HS-27A (cell line): ENCODE measurements at regions not wholly inside any gene's neighbourhood (a gene's known extent, or its start where the extent isn't known, plus 50 kb on each side); places are given as distances from the start of the nearest gene placed in this dataset.

Source experiments
- DNase-seq: peaks from one replicate; pipeline ENCODE4 v3.0.0-alpha.2; 2012; ENCODE audit warnings: low read depth, missing footprints

GRCh38 chr9:107989544-107989943, 500.0 kb upstream of the KLF4 start:
- DNase-seq: no peak

- DNase-seq: no peak
Measured at GRCh38 chr9:107989099-107989498, 499.5 kb upstream of the KLF4 start.

DNA sequence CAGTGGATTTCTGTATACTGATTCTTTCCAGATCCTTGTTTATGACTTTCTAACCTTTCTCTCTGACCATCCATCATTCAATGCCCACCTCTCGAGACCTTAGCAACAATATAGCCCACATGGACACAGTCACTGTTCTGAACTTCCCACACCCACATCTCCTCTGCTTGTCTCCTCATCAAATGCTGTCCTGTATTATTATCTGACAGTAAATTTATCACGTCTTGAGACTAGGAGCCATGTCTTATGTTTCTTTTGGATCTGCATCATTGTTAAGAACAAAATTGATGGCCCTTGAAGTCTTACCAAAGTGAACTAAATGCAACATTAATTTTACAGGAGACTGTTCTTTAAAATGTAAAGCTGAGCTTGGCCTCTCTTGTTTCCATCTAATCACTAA, 495.4 kb upstream of the KLF4 start:
- DNase-seq: no peak

- no peak for DNase-seq
Measured at GRCh38 chr9:107983762-107984161, 494.2 kb upstream of the KLF4 start.

DNA sequence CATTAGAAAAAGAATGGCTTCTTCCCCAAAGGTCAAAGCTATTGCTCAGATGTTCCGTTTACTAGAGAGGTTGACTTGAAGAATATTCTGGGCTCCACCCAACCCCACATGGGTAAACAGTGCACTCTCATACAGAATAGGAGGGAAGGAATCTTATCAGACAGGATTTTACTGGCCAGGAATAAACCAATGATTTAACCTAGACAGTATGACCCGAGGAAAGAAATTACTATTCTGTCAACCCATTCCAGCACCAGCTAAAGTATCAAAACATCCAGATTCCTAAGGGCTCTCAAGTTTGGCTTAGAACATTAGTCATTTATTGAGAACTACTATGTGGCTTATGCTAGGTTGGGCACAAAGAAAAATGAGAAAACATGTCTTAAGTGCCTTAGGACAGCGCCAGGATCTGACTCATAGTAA, 493.6 kb upstream of the KLF4 start:
- DNase-seq: peak; percentile 9

GRCh38 chr9:107982745-107983144, 493.2 kb upstream of the KLF4 start:
- DNase-seq: no peak

DNA sequence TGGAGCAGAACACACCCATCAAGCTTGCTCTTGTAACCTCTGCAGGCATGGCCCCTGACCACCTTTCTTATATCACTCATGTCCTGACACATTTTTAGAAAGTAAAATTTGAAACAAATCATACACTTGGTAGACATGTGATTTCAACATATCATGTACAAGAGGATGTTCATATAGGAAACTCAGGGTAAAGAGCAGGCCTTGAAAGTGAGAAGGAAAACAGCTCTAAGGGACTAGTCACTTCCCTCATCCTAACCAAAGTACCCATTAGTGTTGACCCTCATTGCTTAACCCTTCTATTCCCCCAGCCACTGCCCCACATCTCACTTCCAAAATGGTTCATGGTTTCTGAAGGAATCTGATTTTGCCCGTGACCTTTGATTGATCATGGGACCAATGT, 492.4 kb upstream of the KLF4 start:
- no peak for DNase-seq

DNA sequence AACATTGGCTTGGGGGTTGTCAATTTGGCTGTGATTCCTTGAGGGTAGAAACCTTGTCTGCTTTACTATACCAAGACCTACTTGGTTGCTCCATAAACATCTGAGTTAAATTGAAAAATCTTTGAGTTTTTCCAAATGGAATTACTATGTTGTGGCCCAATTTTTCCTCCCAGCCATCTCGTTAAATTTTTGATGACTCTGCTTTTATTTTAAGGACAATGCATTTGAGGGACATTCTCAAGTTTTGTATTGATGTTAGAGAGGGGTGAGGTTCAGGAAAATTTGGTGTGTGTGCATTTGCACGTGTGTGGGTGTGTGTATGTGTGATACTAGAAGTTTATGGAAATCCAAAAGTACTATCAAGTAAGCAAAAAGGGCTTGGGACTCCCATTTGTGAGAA, 491.4 kb upstream of the KLF4 start:
- no peak for DNase-seq

GRCh38 chr9:107976767-107977166, 487.2 kb upstream of the KLF4 start:
- no peak for DNase-seq

- no peak for DNase-seq
Measured at GRCh38 chr9:107975426-107976010, 485.9 kb upstream of the KLF4 start.

- no peak for DNase-seq
Measured at GRCh38 chr9:107973451-107973850, 483.9 kb upstream of the KLF4 start.

DNA sequence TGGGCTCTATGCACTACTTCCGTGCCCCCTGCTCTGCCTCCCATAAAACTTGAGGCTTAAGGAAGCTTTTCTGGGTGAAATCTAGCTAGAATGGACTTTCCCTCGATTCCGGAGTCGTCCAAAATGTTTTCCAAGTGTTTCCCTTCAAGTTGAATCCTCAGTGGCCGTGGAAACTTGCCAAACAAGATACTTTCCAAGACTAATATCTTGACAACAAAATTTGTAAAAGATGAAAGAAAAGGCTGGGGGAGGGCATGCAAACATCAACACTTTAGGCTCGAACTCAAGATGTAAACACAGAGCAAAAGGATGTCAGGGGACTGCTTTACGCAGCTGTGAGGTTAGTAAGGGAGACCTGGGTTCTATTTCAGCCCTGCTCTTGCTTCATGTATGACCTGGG, 482.8 kb upstream of the KLF4 start:
- no peak for DNase-seq

GRCh38 chr9:107971241-107971640, 481.7 kb upstream of the KLF4 start:
- DNase-seq: no peak

DNA sequence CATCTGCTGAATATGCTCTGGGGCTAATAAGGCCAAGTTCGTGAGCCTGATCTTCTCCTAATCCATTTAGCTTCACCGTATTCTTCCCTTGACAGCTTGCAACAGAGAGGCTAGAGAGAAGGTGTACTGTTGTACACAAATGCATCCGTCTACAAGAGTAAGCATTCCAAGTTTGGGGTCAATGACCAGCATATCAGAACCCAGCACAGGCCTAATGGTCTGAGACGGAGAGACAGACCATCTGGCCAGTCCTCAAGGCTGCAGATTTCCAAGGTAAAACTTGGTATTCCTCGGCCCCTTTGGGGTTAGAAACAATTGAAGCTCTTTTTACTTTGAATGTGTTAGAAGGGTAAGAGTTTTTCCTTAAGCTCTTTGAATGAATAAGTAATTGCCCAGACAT, 481.2 kb upstream of the KLF4 start:
- DNase-seq: no peak

- DNase-seq: no peak
Measured at GRCh38 chr9:107969727-107970126, 480.2 kb upstream of the KLF4 start.

DNA sequence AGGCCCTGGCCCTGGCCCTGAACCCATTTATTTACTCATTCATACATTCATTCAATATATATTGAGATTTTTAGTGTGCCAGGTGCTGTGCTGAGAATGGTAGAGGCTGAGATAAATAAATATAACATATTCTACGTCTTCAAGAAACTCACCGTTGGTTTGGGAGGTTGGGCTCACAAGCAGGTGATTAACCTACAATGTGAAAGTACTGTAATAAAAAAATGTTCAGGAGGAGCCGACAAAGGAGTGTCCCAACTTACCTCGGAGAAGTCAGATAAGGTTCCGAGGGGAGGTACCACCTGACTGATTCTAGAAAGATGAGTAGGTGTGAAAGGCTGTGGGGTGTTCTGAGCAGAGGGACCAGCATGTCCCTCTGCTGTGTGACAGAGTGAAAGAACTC, 479.6 kb upstream of the KLF4 start:
- no peak for DNase-seq

- no peak for DNase-seq
Measured at GRCh38 chr9:107963246-107963645, 473.7 kb upstream of the KLF4 start.

- DNase-seq: no peak
Measured at GRCh38 chr9:107960916-107961315, 471.3 kb upstream of the KLF4 start.

GRCh38 chr9:107954312-107954711, 464.7 kb upstream of the KLF4 start:
- DNase-seq: no peak

DNA sequence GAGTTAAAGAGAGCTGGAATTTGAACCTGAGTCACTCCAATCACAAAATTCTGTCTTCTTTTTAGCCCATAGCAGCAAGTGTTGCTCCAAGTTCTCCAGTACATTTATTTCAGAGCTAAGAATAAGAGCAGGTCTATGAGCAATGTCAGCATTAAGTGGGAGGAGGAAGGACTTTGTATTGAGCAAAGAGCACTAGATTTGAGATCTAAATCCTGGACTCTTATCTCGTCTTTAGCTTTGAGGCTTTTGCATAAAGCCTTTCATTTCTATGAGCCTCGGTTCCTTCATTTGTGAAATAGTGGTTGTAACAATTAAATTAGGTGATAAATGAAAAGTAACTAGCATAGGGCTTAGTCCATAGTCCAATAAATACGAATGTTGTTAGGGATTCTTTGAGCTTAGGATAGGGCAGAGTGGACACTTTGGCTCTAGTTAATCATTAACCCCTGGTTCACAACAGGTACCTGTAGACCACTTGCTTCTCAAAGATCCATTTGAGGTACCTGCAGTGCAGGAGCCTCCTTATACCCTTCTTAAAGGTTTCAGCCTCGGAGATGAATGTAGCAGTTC, 464.1 kb upstream of the KLF4 start:
- no peak for DNase-seq

- DNase-seq: no peak
Measured at GRCh38 chr9:107952773-107953172, 463.2 kb upstream of the KLF4 start.

- DNase-seq: no peak
Measured at GRCh38 chr9:107951511-107951910, 461.9 kb upstream of the KLF4 start.

DNA sequence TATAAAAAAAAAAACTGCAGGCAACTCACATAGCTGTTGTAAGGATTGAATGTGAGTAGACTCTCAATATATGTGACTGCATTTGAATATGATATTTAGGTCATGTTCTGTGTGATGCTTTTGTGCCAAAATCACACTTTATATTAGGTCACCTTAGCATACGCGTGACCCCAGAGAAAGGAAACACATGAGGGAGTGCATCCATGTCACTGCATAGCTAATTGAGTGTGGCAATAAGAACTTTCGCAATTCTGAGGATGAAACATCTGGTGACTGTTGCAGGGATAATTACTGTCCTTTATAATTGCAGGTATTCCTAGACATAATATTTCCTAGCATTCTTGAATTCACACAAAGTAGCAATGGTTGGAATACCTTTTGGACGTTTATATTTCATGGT, 459.5 kb upstream of the KLF4 start:
- DNase-seq: no peak

GRCh38 chr9:107948601-107949000, 459.0 kb upstream of the KLF4 start:
- DNase-seq: no peak

GRCh38 chr9:107948086-107948485, 458.5 kb upstream of the KLF4 start:
- no peak for DNase-seq
